TTC549 (cell line): ENCODE measurements at regions not wholly inside any gene's neighbourhood (a gene's known extent, or its start where the extent isn't known, plus 50 kb on each side); places are given as distances from the start of the nearest gene placed in this dataset.
"Not testable (repeated sequence)": the region's sequence is repeated elsewhere in the genome, so short reads cannot be mapped to it uniquely, and the experiment has no call there.

Experiments
- FAIRE-seq: peaks from 2 replicates; lab custom pipeline; 2012; peaks lifted over from hg19 to GRCh38; lab: Jason Lieb, UNC

DNA sequence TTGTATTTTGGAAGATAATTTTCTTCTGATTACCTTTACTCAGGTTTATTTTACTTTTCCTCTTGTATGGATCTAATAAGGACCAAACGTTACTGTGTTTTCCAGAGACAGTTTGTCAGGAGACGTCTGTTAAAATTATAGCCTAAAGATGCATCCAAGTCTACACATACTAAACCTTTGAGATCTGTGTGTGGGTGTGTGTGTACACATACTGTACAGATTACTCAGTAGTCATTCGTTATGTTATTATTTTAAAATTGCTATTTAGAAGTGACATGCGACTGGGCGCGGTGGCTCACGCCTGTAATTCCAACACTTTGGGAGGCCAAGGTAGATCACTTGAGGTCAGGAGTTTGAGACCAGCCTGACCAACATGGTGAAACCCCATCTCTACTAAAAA, 51.6 kb upstream of the CNTLN start:
- no peak for FAIRE-seq

DNA sequence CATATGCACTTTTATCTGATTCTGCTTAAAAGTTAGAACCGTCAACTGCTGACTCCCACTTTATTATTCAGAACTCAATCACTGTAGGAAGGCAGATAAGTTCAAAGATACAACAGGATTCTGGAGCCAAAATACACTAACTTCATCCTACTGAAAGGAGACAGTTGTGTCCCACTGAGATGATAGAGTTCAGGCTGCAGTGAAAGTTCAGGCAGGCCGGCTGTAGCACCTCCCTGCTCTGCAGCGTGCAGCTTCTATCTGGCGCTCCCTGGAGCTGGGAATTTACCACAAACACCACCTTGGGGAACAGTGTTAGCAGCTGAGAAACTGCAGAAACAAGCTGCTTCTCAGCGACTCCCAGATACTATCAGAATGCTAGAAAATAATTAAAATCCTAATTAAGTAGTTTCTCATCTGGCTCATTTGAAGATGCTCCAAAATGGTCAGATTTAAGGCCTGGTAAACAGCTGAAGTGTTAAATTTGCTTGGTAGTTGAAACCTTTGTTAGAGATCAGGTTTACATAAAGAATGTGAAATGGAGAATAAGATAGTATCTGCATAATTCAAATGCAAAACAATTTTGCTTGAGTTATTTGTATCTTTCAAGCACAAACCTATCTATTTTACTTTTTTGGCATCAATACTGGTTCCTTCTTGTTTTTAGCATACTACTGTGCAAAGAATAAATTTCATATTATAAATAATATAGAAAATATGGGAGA, 52.3 kb upstream of the CNTLN start:
- no peak for FAIRE-seq

DNA sequence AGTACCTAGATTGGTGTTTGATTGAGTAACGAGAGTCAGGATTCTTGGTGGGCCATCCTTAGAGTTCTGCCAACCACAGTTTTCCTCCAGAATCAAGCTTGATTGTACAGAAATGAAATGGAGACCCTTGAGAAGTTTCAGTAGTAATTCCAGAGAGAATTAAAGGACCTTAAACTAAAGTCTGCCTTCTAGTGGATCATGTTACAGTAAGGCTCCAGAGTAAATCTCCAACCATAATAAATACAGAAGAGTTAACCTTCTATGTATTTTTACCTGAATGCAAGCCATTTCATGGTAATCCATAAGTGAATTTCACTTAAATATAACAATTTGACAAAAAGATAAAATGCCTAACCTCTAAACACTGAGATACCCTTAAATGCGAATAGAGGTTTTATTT, 53.0 kb upstream of the CNTLN start:
- no peak for FAIRE-seq

DNA sequence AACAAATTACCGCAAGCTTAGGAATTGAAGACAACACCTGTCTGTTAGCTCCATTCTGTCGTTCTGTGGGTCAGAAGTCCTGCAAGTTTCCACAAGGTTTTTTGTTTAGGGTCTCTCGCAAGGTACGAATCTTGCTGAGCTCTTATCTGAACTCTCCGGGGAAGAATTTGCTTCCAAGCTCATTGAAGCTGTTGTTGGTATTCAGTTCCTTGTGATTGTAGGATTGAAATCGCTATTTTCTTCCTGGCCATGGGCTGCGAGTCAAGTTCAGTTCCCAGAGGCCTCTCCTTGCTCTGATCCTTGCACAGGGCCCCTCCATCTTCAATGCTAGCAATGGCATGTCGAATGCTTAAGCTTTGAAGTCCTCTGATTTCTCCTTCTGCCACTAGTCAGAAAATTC, 53.5 kb upstream of the CNTLN start:
- no peak for FAIRE-seq

DNA sequence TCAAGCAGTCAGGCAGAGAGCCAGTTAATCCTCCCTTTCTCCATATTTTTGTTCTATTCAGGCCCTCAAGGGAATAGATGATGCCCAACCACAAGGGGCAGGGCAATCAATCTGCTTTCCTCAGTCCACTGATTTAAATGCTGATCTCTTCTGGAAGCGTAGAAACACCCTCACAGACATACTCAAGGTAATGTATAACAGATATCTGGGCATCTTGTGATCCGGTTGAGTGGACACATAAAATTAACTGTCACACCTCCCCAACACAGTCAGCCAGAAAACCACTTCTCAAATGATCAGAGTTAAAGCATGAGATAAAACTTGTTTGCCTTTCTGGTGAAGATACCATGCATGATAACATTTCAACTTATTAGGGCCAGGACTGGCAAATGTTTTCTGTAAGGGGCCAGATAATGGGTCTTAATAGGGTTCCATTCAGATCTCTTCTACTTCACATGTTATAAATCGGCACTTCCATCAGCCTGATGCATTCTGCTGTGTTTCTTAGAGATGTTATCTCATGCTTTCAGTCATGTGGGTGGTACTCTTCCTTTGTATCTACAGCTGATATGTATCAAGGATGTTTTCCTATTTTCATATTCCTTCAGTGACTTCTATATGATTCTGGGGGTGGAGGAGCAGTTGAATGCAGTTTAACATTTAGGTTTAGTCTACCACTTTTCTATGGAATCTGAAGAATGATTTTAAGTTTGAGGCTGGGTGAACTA, 58.9 kb upstream of the CNTLN start:
- no peak for FAIRE-seq

DNA sequence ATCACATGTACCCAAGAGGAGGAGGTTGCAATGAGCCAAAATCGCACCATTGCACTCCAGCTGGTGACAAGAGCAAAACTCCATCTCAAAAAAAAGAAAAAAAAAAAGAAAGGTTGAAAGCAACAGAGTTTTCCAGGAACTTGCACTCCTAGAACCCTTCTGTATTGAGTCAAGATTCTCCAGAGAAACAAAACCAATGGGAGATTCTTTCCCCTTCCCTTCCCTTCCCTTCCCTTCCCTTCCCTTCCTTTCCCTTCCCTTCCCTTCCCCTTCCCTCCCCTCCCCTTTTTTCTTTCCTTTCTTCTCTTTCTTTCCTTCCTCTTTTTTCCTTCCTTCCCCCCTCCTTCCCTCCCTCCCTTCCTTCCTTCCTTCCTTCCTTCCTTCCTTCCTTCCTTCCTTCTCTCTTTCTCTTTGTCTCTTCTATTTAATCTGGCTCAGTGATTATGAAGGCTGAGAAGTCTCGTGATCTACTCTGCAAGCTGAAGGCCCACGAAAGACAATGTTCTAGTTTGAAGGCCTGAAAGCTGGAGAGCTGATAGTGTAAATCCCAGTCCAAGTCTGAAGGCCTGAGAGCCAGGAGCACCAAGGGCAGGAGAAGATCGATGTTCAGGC, 59.6 kb upstream of the CNTLN start:
- no peak for FAIRE-seq

DNA sequence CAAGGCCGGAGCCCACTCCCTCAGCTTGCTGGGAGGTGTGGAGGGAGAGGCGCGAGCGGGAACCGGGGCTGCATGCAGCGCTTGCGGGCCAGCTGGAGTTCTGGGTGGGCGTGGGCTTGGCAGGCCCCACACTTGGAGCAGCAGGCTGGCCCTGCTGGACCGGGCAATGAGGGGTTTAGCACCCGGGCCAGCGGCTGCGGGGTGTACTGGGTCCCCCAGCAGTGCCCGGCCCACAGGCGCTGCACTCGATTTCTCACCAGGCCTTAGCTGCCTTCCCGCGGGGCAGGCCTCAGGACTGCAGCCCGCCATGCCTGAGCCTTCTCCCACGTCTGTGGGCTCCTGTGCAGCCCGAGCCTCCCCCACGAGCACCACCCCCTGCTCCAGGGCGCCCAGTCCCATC, 62.3 kb upstream of the CNTLN start:
- not testable (repeated sequence) for FAIRE-seq

DNA sequence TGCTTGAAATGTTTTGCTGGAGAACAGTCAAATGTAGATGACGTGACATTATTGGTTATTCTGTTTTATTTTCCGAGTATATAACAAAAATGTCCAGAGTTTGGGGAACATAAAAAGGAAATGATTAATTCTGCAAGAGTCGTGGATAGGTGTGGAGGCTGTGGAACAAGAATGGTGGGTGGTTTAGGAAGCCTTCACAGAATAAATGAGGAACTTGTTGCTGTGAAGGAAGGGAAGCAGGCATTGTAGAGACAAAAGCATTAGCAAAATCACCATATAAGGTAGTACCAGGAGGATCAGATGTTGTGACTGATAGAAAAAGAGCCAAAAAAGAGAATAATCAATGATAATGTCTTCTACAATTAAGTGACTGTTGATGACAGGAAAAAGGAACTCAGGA, 66.2 kb upstream of the CNTLN start:
- FAIRE-seq = no peak

DNA sequence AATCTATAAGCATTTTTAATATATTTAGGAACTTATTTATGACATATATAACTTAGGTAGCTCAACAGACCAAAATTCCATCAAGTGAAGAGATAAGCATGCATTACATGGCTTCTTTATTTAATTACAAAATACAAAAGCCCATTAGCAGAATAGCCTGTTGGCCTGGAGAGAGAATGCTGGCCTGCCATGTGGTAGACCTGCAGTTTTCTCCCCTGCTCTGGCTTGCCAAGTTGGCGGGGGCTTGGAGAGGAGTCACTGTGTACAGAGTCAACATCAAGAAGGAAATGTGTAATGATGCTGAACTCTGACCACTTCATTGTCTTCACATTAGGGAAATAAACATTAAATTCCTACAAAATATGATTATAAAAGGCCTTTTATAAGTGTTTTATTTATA, 69.8 kb upstream of the CNTLN start:
- FAIRE-seq = no peak

DNA sequence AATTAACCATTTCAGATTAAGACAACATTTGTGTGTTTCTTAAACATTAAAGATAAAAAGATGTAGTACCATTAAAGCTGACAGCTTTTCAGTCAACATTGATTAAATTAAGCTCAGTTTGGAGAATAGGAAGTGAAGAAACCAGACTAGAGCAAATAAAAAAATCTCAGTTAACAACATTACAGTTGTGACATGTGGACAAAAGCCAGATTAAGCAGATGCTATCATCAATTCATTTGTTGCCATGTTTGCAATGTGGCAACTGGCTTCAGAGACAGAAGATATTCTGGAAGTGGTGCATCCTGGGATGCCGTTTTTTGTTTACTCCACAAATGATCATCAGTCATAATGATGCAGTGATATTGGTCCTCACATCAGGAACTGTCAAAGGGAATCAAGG, 70.3 kb upstream of the CNTLN start:
- no peak for FAIRE-seq

DNA sequence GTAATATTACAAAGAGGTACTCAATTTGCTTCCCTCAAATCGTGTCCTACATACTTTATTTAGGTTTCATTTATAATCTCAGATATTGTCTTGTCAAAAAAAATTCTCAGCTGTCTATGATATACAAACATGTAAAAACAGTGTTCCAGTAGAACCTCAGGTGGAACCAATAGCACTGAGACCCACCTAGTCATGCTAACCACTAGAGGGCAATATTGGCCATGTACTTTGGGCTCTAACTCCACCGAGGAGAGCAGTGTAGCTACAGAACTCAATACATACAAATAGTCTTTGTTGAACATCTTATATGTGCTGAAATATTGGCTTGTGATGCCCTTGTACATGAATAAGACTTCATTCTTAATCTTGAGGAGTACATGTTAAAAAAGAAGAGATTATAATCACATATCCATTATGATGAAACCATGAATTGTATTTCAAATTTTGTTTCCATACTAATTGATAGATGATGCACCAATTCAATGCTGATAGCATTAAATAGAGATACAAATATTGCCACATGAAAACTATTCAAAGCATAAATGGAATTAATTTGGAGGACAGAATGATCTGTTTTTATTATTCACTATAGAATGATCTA, 71.2 kb upstream of the CNTLN start:
- FAIRE-seq = peak; percentile 87

DNA sequence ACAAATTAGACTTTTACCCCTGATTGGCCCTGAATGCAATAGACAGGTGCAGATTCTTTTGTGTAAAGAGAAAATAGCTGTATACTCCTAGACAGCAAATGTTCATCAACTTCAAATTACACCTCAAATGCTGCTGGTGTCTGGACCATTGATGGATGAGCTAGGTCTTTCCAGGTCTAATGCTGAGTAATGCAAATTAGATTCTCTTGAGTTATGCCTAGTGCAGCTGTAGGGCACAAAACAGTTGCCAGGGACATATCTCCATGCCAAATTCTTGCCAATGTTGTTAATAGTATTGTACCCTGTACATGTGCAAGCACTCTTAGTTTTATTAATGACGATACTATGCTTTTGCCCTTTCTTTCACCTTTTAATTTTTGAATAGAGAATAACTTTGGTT, 72.3 kb upstream of the CNTLN start:
- FAIRE-seq = no peak

DNA sequence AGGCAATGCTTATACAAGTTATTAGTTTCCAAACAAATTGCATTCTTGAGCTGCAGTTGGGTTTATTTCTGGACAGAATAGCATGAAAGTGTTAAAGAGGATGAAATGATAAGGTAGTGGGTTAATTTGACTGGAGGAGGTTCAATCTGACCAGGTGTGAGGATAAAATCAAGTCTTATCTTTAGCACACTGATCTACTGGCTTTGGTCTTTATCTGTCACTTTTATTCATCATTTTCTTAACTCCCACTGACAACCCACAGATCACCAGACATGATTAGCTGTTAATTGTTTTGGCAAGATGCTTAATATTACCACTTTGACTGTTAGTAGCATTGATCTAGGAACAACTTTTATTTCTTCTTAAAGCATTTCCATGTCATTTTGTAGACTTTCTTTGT, 74.4 kb upstream of the CNTLN start:
- FAIRE-seq = no peak

DNA sequence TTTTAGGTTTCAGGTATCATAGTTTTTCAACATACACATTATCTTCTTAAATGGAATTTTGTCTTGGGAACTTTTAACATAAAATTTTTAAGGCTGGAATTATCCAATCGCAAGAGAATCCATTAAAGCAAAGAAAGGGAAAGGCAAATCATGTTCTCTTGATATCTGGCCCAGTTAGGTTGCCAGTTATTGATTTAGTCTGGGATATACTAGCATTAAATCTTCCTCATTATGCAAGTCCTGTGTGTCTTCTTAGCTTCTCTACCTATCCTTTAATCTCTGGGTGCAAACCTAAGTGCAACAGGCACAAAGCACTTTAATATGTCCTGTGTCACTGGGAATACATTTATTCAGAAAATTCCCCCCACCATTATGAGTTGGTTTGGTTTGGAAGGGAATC, 75.4 kb upstream of the CNTLN start:
- no peak for FAIRE-seq

DNA sequence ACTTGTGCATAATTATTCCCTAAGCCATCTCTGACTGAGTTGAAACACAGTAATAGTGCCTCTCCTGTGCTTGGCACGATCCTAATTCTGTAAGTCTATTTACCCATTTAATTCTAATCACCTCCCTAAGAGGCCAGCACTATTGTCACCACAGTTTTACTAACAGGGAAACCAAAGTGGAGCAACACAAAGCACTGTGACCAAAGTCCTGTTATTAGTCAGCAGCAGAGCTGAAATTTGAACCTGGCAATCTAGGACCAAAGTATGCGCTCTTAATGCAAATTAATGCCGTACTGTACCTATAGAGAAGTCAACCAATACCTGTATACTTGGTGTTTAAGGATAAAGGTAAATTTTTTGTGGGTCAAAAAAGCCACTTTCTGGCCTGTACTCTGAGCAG, 77.1 kb upstream of the CNTLN start:
- no peak for FAIRE-seq

DNA sequence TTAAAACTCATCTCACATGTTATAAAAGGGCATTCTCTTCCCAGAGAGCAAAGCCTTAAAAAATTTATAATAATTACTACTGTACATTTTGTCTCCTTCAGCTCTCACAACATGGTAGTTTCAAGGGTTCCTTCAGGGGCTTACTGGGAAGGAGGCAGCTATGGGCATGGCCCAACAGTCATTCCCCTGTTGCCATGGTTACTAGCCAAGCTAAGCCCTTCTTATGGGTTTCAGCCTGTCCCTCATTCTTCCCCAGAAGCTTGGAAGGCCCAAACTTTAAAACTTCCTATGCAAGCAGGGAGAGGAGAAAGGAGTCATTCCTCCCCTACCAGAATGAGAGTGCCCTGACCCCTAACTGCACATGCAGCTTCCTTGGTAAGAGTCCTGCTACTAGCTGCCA, 82.2 kb upstream of the CNTLN start:
- FAIRE-seq = no peak

DNA sequence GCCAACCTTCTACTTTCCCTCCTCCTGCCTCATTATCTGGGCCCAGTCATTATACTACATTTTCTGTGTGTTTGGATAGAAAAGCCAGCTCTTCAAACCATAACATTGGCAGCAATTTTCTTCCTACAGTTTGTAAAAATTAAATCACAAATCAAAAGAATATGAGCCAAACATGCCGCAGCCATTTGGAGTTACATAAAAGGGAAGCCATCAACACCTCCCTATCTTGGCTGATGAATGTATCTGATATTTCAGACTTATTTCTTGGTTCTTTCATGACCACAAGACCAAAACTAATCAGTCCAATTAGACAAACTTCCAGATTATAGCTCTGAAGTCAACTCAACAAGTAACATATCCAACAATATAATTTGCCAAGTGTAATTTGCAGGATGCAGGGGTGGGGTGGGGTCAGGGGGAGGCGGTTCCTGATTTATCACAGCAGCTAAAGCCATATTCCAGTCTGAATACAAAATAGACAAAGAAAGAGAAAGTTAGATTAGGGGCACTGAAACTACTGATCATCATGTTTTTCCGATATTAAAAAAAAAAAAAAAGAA, 89.4 kb upstream of the CNTLN start:
- FAIRE-seq = no peak

DNA sequence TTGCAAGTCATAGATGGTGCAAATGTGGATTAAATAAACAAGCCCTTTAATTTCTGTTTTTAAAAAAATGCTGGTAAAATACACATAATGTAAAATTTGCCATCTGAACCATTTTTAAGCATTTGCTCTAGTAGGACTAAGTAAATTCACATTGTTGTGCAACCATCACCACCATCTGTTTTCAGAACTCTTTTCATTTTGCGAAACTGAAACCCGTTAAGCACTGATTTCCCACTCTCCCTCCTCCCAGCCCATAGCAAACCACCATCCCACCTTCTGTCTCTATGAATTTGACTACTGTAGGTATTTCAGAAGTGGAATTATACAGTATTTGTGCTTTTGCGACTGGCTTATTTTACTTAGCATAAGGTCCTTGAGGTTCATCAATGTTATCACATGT, 103.3 kb upstream of the CNTLN start:
- FAIRE-seq = no peak

DNA sequence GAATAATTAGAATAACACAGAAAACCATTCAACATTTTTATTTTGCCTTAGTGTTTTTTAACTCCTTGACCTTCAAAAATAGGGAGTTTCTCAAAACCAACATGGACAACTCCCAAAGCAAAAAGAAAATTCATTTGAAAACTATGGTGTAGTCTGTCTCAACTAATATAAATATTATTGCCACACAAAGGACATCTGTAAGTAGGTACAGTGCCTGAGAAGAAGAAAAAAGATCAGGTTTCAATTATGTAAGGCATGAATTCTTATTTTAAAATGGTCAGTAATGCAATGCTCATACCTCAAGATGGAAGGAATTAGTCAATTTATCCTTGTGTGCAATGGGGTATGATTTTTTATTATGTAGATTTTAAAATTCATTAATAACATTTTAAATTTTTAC, 109.6 kb upstream of the CNTLN start:
- no peak for FAIRE-seq

DNA sequence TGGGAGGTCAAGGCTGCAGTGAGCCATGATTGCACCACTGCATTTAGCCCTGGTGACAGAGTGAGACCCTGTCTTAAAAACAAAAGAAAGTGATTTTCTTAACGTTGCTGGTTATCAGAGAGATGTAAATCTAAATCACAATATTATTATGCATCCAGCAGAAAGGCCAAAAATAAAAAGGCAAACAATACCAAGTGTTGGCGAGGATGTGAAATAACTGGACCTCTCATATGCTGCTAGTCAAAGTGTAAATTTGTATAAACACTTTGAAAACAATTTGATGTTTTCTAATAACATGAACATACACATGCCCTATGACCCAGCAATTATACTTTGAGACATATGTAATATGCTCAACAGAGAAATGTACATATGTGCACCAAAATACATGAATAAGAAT, 110.7 kb upstream of the CNTLN start:
- FAIRE-seq = no peak

DNA sequence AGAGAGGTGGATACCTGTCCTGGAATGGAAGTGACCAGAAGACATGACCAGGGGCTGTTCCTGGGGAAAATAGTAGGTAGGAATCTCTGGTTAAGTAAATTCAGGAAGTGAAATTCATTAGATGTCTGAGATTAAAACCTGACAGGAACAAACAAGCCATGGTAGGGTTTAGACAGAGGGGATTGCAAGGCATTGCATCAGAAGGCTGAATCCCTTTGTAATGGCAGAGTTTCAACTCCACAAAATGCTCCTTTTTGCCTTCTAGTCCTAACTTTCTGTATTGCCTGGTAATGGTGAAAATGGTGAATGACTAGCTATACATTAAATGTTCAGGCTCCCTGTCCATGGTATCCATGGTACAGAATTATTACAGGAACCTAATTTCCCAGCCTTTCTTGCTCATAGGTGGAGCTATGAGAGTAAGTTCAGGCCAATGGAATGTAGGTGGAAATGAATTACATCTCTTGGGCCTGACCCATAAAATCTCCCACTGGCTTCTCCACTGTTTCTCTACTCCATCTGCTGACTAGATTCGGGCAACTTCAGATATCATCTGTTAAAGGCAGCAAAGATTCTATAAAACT, 113.4 kb upstream of the CNTLN start:
- FAIRE-seq = no peak

DNA sequence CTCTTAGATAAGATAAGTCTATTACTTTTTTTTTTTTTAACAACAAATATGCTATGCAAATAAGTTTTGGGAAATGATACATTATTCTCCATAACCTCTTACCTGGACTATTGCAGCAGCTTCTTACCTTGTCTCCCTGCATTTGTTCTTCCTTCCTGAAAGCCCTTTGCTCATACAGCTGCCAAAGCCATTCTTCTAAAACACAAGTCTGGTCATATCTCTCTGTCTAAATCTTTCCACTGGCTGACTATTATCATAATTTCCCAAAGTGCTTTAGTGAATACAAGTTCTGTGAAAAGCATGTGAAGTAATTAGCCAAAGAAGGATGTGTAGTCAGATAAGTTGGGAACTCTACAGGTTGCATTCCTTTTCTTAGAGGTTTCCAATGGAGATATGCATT, 115.4 kb upstream of the CNTLN start:
- no peak for FAIRE-seq
